COLO829 (cell line): ENCODE measurements at regions not wholly inside any gene's neighbourhood (a gene's known extent, or its start where the extent isn't known, plus 50 kb on each side); places are given as distances from the start of the nearest gene placed in this dataset.
"Not testable (repeated sequence)": the region's sequence is repeated elsewhere in the genome, so short reads cannot be mapped to it uniquely, and the experiment has no call there.

Experiments
- DNase-seq: peaks from one replicate; pipeline ENCODE4 v3.0.0; 2012; ENCODE audit warnings: low spot score

GRCh38 chr4:23947826-23948225 is 58.0 kb upstream of the PPARGC1A start:
- no peak for DNase-seq

- no peak for DNase-seq
Measured at GRCh38 chr4:23946299-23946698, 56.5 kb upstream of the PPARGC1A start.

- no peak for DNase-seq
Measured at GRCh38 chr4:23945451-23946017, 55.7 kb upstream of the PPARGC1A start.

- DNase-seq = not testable (repeated sequence)
Measured at GRCh38 chr4:23944556-23944955, 54.7 kb upstream of the PPARGC1A start.

- DNase-seq = no peak
Measured at GRCh38 chr4:23943478-23943877, 53.6 kb upstream of the PPARGC1A start.

GRCh38 chr4:23942471-23942870 is 52.6 kb upstream of the PPARGC1A start:
- no peak for DNase-seq
